ENCODE measurements at regions not wholly inside any gene's neighbourhood (a gene's known extent, or its start where the extent isn't known, plus 50 kb on each side); places are given as distances from the start of the nearest gene placed in this dataset.

DNA sequence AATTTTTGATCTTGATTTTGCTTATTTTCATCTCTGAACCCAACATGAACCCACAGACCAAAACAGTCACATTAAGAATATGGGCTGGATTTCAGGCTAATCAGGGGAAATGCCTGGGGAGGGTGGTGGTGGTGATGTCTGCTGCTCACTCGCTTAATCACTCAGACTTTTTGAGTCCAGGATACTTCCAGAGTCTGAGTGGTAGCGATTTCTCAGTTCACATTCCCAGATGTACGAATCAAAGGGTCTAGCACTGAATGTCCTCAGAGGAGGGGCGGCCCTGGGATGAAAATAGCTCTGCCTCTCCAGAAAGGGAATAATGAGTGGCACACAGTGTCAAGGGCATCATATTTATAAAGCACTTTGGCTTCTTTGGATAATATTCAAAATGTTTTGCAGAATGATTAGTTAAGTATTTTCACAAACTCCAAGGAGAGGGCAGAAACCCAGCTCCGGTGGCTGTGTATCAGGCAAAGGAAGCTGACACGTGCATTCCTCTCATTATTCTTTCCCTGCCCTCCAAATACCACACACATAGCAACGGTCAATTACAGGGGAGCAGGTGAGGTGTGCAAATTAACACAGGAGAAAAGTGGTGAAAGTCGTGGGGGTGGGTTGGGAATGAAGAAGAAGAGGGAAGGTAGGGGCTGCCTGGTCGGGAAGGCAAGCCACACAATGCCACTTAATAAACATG, 345.2 kb upstream of the RSPO3 start:
- peak overlapping the region in 1 of 2 donors; percentile 72 for H3K27ac Mint-ChIP-seq
- H3K27me3 Mint-ChIP-seq, result peaks cover 6% of the 10 kb centered on the region
- no peaks in the 10 kb centered on the region for H3K4me1 Mint-ChIP-seq
- DNase-seq (no peak), ATAC-seq (no peak)
- H3K4me3 Mint-ChIP-seq, result no peak overlapping the region
- no peaks in the 10 kb centered on the region for H3K9me3 Mint-ChIP-seq

GRCh38 chr6:126779331-126779730, 339.1 kb upstream of the RSPO3 start:
- DNase-seq, result no peak
- Mint-ChIP-seq H3K4me1 (no peaks in the 10 kb centered on the region), H3K27ac (no peak overlapping the region), H3K4me3 (no peak overlapping the region), H3K9me3 (no peaks in the 10 kb centered on the region), H3K27me3 (no peaks in the 10 kb centered on the region)
- ATAC-seq, result no peak

- H3K9me3 Mint-ChIP-seq, result no peaks in the 10 kb centered on the region
- no peak overlapping the region for H3K4me3 Mint-ChIP-seq
- H3K27ac Mint-ChIP-seq, result no peak overlapping the region
- no peak for DNase-seq
- H3K27me3 Mint-ChIP-seq, result no peaks in the 10 kb centered on the region
- H3K4me1 Mint-ChIP-seq, result no peaks in the 10 kb centered on the region
- no peak for ATAC-seq
Measured at GRCh38 chr6:126781582-126781981, 336.9 kb upstream of the RSPO3 start.

DNA sequence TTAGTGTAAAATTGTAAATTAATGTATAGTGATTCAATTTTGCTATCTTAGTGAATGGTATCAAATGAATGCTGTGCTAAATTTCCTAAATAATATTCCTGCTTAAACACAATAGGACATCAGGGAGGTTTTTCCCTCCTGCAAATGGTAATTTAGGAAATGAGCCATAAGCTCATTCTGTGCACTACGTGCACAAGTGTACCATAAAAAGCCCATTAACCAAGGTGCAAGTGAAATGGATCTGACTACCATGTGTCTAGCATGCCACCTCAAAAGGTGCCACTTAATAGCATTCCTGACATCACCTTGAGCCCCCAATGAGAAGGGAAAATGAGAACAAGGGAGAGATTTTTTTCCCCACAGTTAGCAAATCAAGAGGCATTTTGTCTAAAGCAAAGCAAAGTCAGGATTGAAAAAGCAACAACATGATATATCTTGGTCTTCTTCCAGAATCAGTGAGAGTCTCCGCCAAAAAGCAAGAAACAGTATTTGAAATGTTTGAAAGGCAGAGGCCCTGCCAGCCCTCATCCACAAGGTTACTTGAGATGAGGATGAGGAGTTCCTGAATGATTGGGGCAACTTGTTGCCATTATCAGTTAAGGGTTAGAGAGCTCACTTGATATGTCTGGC, 334.2 kb upstream of the RSPO3 start:
- no peaks in the 10 kb centered on the region for H3K9me3 Mint-ChIP-seq
- ATAC-seq, result no peak
- H3K4me1 Mint-ChIP-seq, result no peaks in the 10 kb centered on the region
- H3K27me3 Mint-ChIP-seq, result no peaks in the 10 kb centered on the region
- DNase-seq, result no peak
- no peak overlapping the region for H3K27ac Mint-ChIP-seq
- no peak overlapping the region for H3K4me3 Mint-ChIP-seq

- Mint-ChIP-seq H3K4me3 (no peak overlapping the region), H3K27me3 (no peaks in the 10 kb centered on the region), H3K9me3 (no peaks in the 10 kb centered on the region), H3K4me1 (no peaks in the 10 kb centered on the region), H3K27ac (no peak overlapping the region)
- DNase-seq (no peak), ATAC-seq (no peak)
Measured at GRCh38 chr6:126786262-126786661, 332.2 kb upstream of the RSPO3 start.

GRCh38 chr6:126787635-126788034, 330.8 kb upstream of the RSPO3 start:
- no peak for ATAC-seq
- no peaks in the 10 kb centered on the region for H3K4me1 Mint-ChIP-seq
- H3K4me3 Mint-ChIP-seq, result no peak overlapping the region
- H3K27ac Mint-ChIP-seq, result no peak overlapping the region
- no peaks in the 10 kb centered on the region for H3K27me3 Mint-ChIP-seq
- H3K9me3 Mint-ChIP-seq, result no peaks in the 10 kb centered on the region
- no peak for DNase-seq

- H3K27ac Mint-ChIP-seq, result no peak overlapping the region
- no peak overlapping the region for H3K4me3 Mint-ChIP-seq
- DNase-seq, result no peak
- ATAC-seq, result no peak
- no peaks in the 10 kb centered on the region for H3K9me3 Mint-ChIP-seq
- no peaks in the 10 kb centered on the region for H3K4me1 Mint-ChIP-seq
- H3K27me3 Mint-ChIP-seq, result no peaks in the 10 kb centered on the region
Measured at GRCh38 chr6:126788861-126789365, 329.6 kb upstream of the RSPO3 start.

GRCh38 chr6:126792340-126793085, 326.0 kb upstream of the RSPO3 start:
- H3K4me3 Mint-ChIP-seq, result no peak overlapping the region
- H3K27me3 Mint-ChIP-seq, result no peaks in the 10 kb centered on the region
- ATAC-seq (no peak), DNase-seq (no peak)
- H3K27ac Mint-ChIP-seq, result no peak overlapping the region
- H3K4me1 Mint-ChIP-seq, result no peaks in the 10 kb centered on the region
- H3K9me3 Mint-ChIP-seq, result peaks cover 0 to 7% of the 10 kb centered on the region in 2 donors

DNA sequence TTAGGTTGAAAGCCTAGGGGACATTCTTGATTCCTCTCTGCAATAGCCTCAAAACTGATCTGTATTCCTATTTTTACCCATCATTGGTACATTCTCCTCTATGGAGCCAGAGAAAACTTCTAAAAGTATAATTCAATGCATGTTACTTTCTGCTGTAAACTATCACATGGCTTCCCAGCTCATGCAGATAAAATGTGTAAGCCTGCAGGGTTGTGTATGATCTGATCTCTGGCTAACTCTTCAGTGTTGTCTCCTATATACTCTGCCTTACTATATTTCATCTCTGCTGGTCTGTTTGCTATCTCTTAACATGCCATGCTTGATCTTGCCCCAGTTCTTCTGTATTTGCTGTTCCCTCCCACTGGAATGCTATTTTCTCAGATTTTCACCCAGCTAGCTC, 323.3 kb upstream of the RSPO3 start:
- no peak for DNase-seq
- Mint-ChIP-seq H3K27ac (no peak overlapping the region), H3K4me1 (no peaks in the 10 kb centered on the region), H3K27me3 (no peaks in the 10 kb centered on the region), H3K9me3 (peaks cover 0 to 7% of the 10 kb centered on the region in 2 donors), H3K4me3 (no peak overlapping the region)
- ATAC-seq, result no peak

GRCh38 chr6:126797981-126798380, 320.5 kb upstream of the RSPO3 start:
- ATAC-seq, result no peak
- Mint-ChIP-seq H3K27me3 (no peaks in the 10 kb centered on the region), H3K9me3 (peaks cover 0 to 7% of the 10 kb centered on the region in 2 donors), H3K27ac (no peak overlapping the region), H3K4me1 (no peaks in the 10 kb centered on the region), H3K4me3 (no peak overlapping the region)
- no peak for DNase-seq

DNA sequence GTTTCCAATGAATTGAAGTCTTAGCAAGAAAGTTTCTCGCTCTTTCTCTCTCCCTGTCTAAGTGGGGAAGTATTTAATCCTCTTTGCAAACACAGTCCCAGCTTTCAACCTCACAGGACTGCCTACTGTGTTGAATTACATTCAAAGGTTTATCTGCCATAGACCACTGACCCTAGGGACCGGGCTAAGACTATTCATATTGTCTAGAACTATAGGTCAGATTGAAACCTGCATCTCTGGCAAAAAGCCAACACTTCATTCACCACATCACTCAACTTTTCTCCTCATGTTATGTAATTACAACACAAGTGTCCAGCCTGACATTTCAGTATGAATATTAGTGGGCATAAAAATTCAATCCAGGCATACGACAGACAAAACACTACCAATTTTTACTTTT, 314.7 kb upstream of the RSPO3 start:
- H3K27ac Mint-ChIP-seq, result no peak overlapping the region
- H3K27me3 Mint-ChIP-seq, result peaks cover 7% of the 10 kb centered on the region
- ATAC-seq (no peak), DNase-seq (no peak)
- H3K4me1 Mint-ChIP-seq, result no peaks in the 10 kb centered on the region
- no peak overlapping the region for H3K4me3 Mint-ChIP-seq
- H3K9me3 Mint-ChIP-seq, result no peaks in the 10 kb centered on the region

DNA sequence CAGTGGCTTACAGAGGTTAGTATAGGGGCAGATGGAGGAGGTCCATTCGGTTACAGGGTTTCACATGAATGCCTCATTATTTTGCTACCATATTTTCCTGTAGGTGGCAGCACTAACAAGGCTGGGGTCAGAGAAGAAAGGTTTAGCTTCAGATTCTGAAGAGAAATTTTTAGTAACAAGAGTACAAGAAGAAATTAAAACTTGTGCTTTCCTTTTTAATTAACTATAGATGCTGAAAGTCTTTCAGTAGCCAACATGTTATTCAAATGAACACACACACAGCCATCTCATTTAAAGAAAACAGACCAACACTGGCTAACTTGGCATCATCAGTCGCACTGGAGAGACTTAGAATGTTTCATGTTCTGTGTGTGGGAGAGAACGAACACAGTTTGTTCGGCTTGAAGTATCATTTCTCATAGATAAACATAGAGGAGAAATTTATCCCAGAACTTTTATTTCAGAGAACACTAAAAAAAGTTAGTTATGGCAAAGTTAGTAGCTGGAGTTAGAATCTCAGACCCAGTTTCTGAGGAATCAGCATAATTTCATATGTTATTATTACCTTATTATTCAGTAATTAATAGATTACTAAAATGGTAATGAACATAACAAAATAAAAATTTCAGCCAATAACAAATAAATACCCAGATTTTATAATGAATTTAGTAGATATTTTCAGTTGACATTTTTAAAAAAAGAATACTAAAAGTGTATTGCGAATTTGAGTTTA, 314.0 kb upstream of the RSPO3 start:
- Mint-ChIP-seq H3K27ac (no peak overlapping the region), H3K27me3 (peaks cover 7% of the 10 kb centered on the region), H3K9me3 (no peaks in the 10 kb centered on the region), H3K4me3 (no peak overlapping the region), H3K4me1 (no peaks in the 10 kb centered on the region)
- no peak for DNase-seq
- ATAC-seq, result peak; percentile 40

DNA sequence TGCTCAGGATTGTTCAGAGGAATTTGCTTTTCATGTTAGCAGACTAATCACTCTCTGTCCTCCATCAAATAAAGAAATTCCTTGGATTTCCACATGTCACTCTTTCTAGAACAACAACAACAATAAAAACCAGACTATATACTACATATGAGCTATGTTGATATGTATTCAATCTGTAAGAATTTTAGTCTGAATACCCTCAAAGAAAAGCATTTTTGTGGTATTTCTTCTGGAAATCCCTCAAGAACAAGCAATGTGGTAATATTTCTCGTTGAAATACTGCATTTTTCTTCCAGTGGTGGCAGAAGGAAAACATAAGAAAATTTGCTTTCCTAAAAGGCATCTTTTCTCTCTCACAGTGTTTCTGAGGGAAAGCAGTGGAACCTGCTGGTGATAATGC, 312.6 kb upstream of the RSPO3 start:
- H3K27me3 Mint-ChIP-seq, result peaks cover 7% of the 10 kb centered on the region
- H3K9me3 Mint-ChIP-seq, result no peaks in the 10 kb centered on the region
- no peaks in the 10 kb centered on the region for H3K4me1 Mint-ChIP-seq
- H3K4me3 Mint-ChIP-seq, result no peak overlapping the region
- no peak overlapping the region for H3K27ac Mint-ChIP-seq
- ATAC-seq (no peak), DNase-seq (no peak)

DNA sequence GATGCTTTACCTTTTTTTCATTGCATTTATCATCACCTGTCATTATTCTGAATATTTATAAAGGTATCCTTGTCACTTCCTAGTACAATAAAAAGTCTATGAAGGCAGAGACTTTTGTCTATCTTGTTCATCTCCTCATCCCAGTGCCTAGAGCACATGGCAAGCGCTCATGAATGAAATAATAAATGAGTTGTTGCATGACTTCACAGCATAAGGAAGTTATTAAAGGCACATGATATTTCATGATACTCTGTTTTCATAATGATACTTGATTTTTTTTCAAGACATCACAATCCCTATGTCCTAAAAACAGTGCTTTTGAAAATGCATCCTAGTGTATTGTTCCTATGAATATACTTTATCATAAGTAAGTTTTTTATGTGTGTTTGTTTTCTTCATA, 310.6 kb upstream of the RSPO3 start:
- ATAC-seq (no peak), DNase-seq (no peak)
- Mint-ChIP-seq H3K27ac (no peak overlapping the region), H3K27me3 (peaks cover 7% of the 10 kb centered on the region), H3K9me3 (no peaks in the 10 kb centered on the region), H3K4me1 (no peaks in the 10 kb centered on the region), H3K4me3 (no peak overlapping the region)

DNA sequence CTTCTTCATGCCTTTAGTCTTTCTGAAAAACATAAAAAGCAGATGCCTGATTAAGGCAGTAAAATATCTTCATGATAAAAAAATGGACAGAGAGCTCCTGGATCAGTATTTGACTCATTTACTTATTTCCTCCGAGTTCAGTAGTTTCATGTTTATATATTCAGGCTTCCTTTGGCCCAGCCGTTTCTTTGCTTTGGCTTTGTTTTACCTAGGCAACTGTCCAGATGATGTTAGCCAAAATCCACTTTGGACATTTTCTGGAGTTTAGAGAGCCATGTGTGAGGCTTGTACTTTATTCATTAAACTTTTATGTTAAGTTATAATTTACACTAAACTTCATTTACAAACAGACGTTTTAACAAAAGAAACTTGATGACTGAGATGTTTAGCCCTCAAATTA, 307.1 kb upstream of the RSPO3 start:
- Mint-ChIP-seq H3K4me1 (no peaks in the 10 kb centered on the region), H3K27ac (no peak overlapping the region)
- no peak for ATAC-seq

More for the DNA sequence above, 307.1 kb upstream of the RSPO3 start:
- peaks cover 7% of the 10 kb centered on the region for H3K27me3 Mint-ChIP-seq
- no peak for DNase-seq
- H3K4me3 Mint-ChIP-seq, result no peak overlapping the region
- peaks cover 2 to 6% of the 10 kb centered on the region in 2 donors for H3K9me3 Mint-ChIP-seq

Data from stimulated activated naive CD8-positive, alpha-beta T cell treated with anti-CD3 and anti-CD28 coated beads, Interleukin-15, amount 100 ng/mL, for 72 hours (primary cell).